Ishikawa (cell line): ENCODE measurements at regions not wholly inside any gene's neighbourhood (a gene's known extent, or its start where the extent isn't known, plus 50 kb on each side); places are given as distances from the start of the nearest gene placed in this dataset.

Experiments
- CEBPB ChIP-seq: IDR thresholded peaks from 2 replicates; pipeline ENCODE4 v1.6.1; 2012
- CREB1 ChIP-seq: IDR thresholded peaks from 2 replicates; pipeline ENCODE4 v1.6.1; 2012; ENCODE audit warnings: low read depth
- EP300 ChIP-seq: IDR thresholded peaks from 2 replicates; pipeline ENCODE4 v1.6.1; 2012; ENCODE audit warnings: borderline replicate concordance
- FOXM1 ChIP-seq: IDR thresholded peaks from 2 replicates; pipeline ENCODE4 v1.6.1; 2012; ENCODE audit warnings: low read depth, borderline replicate concordance
- REST ChIP-seq: IDR thresholded peaks from 2 replicates; pipeline ENCODE4 v1.6.1; 2012; ENCODE audit warnings: low read depth, mild to moderate bottlenecking
- TAF1 ChIP-seq: IDR thresholded peaks from 2 replicates; pipeline ENCODE4 v1.6.1; 2012; ENCODE audit warnings: low read depth, mild to moderate bottlenecking
- USF1 ChIP-seq: IDR thresholded peaks from 2 replicates; pipeline ENCODE4 v1.6.1; 2012
- YY1 ChIP-seq: IDR thresholded peaks from 2 replicates; pipeline ENCODE4 v1.6.1; 2012; ENCODE audit warnings: low read depth

- no peak for TF ChIP-seq FOXM1
- no peak for TF ChIP-seq TAF1
- no peak for TF ChIP-seq REST
- no peak for TF ChIP-seq EP300
- no peak for TF ChIP-seq CEBPB
- no peak for TF ChIP-seq YY1
- no peak for TF ChIP-seq CREB1
- no peak for TF ChIP-seq USF1
Measured at GRCh38 chr3:35336601-35337000, 302.7 kb upstream of the ARPP21 start.
